ENCODE measurements at regions not wholly inside any gene's neighbourhood (a gene's known extent, or its start where the extent isn't known, plus 50 kb on each side); places are given as distances from the start of the nearest gene placed in this dataset.

- TF ChIP-seq CTCF (conservative IDR thresholded peaks at IDR 0.05 in 1 of 2, IDR thresholded peaks at IDR 0.05 in 1 of 2; ENCODE audit: extremely low read depth in 1 of 2, insufficient read depth in 1 of 2, low read depth in 1 of 2, low read length in 2 of 2) (no peak), EZH2 (IDR thresholded peaks at IDR 0.05; ENCODE audit: borderline replicate concordance, low read length) (peak; percentile 59)
Measured at GRCh38 chrX:125202591-125203248, 117.0 kb upstream of the TEX13C start.

Measured in mammary epithelial cell (primary cell).